GM12872 (cell line): ENCODE measurements at regions not wholly inside any gene's neighbourhood (a gene's known extent, or its start where the extent isn't known, plus 50 kb on each side); places are given as distances from the start of the nearest gene placed in this dataset.

ENCODE experiments used
- CTCF ChIP-seq: IDR thresholded peaks from 3 replicates; pipeline ENCODE4 v1.5.1; 2011; ENCODE audit warnings: low read depth, mild to moderate bottlenecking, low read length, moderate library complexity; ENCODE audit not compliant: insufficient read depth

- no peak for TF ChIP-seq CTCF
Measured at GRCh38 chr9:81532251-81532650, 157.1 kb downstream of the TLE1 start.

GRCh38 chr9:81531511-81531910, 157.8 kb downstream of the TLE1 start:
- TF ChIP-seq CTCF, result no peak

GRCh38 chr9:81530846-81531245, 158.5 kb downstream of the TLE1 start:
- TF ChIP-seq CTCF, result no peak

GRCh38 chr9:81530310-81530810, 159.0 kb downstream of the TLE1 start:
- no peak for TF ChIP-seq CTCF

- TF ChIP-seq CTCF, result no peak
Measured at GRCh38 chr9:81529556-81530193, 159.7 kb downstream of the TLE1 start.

GRCh38 chr9:81526587-81526986, 162.8 kb downstream of the TLE1 start:
- TF ChIP-seq CTCF, result no peak

GRCh38 chr9:81522716-81523551, 166.4 kb downstream of the TLE1 start:
- TF ChIP-seq CTCF, result no peak
